Right hindlimb (tissue), 1 donor: ENCODE measurements at regions not wholly inside any gene's neighbourhood (a gene's known extent, or its start where the extent isn't known, plus 50 kb on each side); places are given as distances from the start of the nearest gene placed in this dataset.
A peak's percentile ranks its signal among the peaks of the same experiment; 100 is the strongest.
"Not testable (repeated sequence)": the region's sequence is repeated elsewhere in the genome, so short reads cannot be mapped to it uniquely, and the experiment has no call there.

Source experiments
- DNase-seq: peaks from one replicate; pipeline ENCODE4 v3.0.0-alpha.2; 2018

DNA sequence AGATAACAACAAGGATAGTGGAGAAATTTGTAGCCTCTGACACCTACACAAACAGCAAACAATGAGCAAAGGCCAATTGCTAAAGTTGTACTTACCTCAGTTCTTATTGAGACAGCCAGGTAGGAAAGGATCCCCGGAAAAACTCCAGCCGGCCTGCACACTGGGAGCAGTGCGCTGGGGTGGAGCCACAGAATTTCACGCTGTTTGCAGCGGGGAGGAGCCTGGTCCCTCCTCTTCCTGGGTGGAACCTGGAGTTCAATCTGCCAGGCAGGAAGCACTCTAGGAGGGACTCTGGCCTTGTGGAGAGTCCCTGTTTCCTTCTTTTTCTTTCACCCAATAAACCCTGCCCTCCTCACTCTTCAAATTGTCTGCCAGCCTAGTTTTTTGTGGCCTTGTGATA, 382.6 kb upstream of the TGIF2LX start:
- not testable (repeated sequence) for DNase-seq

- DNase-seq: not testable (repeated sequence)
Observed at GRCh38 chrX:89557146-89557545, 364.6 kb upstream of the TGIF2LX start.

GRCh38 chrX:89562079-89562478, 359.6 kb upstream of the TGIF2LX start:
- not testable (repeated sequence) for DNase-seq

GRCh38 chrX:89563107-89563506, 358.6 kb upstream of the TGIF2LX start:
- not testable (repeated sequence) for DNase-seq

DNA sequence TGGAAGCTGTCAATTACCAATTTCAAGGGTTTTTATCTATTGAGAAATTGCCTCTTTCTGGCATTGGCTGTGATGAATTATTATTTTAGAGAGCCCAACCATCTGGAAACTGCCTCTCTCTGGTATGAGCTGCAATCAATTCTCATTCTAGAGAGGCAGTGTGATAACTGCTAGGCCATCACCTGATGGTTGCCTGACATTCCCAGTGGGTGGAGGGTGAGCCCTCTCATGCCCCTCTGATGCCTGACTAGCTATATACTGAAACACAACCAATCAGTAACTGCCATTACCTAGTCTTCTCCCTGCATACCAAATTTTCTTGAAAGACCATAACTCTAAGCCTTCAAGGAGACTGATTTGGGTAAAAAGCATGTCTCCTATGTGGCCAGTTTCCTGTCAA, 353.9 kb upstream of the TGIF2LX start:
- DNase-seq: not testable (repeated sequence)

GRCh38 chrX:89581868-89582267, 339.8 kb upstream of the TGIF2LX start:
- DNase-seq: not testable (repeated sequence)

GRCh38 chrX:89631858-89632257, 289.9 kb upstream of the TGIF2LX start:
- DNase-seq: not testable (repeated sequence)

GRCh38 chrX:89635887-89636286, 285.8 kb upstream of the TGIF2LX start:
- not testable (repeated sequence) for DNase-seq

GRCh38 chrX:89658662-89659061, 263.0 kb upstream of the TGIF2LX start:
- DNase-seq: not testable (repeated sequence)

GRCh38 chrX:89706481-89706880, 215.2 kb upstream of the TGIF2LX start:
- not testable (repeated sequence) for DNase-seq

DNA sequence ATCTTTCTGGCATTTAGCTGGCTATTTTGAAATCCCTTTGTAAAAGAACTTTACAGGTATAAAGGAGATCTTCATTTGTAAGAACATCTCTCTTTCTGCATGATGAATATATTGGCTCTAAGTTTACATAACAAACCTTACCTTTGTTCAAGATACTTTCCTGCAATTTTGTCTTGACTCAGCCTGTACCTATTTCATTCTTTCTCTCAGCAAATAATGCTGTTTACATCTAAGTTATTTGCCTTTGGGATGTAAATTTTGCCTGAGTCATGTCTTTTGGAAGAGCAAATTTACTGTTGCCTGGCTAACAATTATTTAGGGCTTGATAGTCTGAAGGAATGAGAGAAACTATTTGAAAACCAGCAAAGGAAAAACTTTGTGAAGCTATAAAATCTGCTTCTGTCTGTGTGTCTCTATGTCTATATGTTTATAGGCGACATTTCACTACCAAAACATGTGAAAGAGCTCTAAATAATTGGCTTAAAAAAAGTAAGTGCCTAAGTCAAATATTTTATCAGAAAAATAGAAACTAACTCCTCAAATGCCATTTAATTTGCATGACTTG, 214.3 kb upstream of the TGIF2LX start:
- not testable (repeated sequence) for DNase-seq

GRCh38 chrX:89734367-89734766, 187.3 kb upstream of the TGIF2LX start:
- DNase-seq: not testable (repeated sequence)

GRCh38 chrX:89756466-89756865, 165.2 kb upstream of the TGIF2LX start:
- DNase-seq: not testable (repeated sequence)

- DNase-seq: not testable (repeated sequence)
Observed at GRCh38 chrX:89757767-89758166, 163.9 kb upstream of the TGIF2LX start.

- DNase-seq: not testable (repeated sequence)
Observed at GRCh38 chrX:89759076-89759685, 162.5 kb upstream of the TGIF2LX start.

- not testable (repeated sequence) for DNase-seq
Observed at GRCh38 chrX:89771639-89772038, 150.1 kb upstream of the TGIF2LX start.

- not testable (repeated sequence) for DNase-seq
Observed at GRCh38 chrX:89811440-89811839, 110.3 kb upstream of the TGIF2LX start.

DNA sequence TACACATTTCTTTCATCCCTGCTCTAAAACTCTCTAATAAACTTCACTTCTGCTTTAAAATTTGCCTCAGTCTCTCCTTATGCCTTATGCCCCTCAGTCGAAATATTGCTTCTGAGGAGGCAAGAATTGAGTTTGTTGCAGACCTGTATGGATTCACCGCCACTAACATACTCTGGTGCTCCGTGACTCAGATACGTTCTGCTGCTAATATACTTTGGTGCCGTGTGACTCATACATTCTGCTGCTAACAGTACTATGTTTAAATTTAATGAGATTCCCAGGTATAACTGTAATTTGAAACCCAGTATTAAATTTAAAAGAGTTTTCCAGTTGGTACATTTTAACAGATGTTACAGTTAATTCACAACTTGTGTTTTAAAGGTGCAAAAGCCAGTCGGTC, 82.0 kb upstream of the TGIF2LX start:
- DNase-seq: not testable (repeated sequence)

- peak; percentile 14 for DNase-seq
Observed at GRCh38 chrX:89871662-89872061, 50.0 kb upstream of the TGIF2LX start.
